ENCODE measurements at regions not wholly inside any gene's neighbourhood (a gene's known extent, or its start where the extent isn't known, plus 50 kb on each side); places are given as distances from the start of the nearest gene placed in this dataset.

DNA sequence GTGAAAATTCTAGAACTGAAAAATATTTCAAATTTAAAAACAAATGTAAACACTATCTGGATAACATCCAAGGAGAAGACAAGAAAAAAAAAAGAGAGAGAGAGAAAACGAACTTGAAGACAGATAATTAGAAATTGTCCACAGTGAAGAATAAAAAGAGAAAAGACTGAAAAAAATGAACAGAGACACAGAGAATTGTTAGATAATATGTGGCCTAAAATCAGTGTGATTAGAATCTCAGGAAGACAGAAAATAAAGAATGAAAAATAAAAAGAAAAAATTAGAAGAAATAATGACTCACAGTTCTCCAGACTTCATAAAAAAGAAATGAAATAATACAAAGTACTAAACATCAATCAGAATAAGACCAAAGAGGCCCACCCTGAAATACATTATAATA is 1209.3 kb downstream of the FSCB start:
- TF ChIP-seq, protein P1, sequence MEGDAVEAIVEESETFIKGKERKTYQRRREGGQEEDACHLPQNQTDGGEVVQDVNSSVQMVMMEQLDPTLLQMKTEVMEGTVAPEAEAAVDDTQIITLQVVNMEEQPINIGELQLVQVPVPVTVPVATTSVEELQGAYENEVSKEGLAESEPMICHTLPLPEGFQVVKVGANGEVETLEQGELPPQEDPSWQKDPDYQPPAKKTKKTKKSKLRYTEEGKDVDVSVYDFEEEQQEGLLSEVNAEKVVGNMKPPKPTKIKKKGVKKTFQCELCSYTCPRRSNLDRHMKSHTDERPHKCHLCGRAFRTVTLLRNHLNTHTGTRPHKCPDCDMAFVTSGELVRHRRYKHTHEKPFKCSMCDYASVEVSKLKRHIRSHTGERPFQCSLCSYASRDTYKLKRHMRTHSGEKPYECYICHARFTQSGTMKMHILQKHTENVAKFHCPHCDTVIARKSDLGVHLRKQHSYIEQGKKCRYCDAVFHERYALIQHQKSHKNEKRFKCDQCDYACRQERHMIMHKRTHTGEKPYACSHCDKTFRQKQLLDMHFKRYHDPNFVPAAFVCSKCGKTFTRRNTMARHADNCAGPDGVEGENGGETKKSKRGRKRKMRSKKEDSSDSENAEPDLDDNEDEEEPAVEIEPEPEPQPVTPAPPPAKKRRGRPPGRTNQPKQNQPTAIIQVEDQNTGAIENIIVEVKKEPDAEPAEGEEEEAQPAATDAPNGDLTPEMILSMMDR (IDR thresholded peaks at IDR 0.05): no peak
- TF ChIP-seq POLR2A (IDR thresholded peaks at IDR 0.05): no peak
